ENCODE measurements at regions not wholly inside any gene's neighbourhood (a gene's known extent, or its start where the extent isn't known, plus 50 kb on each side); places are given as distances from the start of the nearest gene placed in this dataset.

DNA sequence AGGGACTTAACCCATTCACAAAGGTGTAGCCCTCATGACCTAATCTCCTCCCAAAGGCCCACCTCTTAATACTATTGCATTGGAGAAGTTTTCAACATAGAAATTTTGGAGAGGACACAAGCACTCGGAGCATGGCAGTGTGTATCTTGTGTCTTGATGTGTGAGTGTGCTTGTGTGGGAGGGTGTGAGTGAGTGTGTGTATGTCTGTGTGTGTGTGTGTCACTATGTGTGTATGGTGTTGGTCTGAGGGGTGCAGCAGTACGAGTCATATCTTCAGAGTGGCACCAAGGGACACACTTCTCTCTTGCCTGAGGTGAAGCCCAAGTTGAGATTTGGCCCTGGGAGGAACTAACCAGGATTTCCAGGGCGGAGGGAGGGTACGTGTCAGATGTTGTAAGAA lies 73.7 kb downstream of the NAV1 start:
- H3K79me2 ChIP-seq (ENCODE audit: insufficient read depth, low read length): no peaks in the 10 kb centered on the region
- H3K4me1 ChIP-seq (ENCODE audit: control insufficient read depth in 1 of 2, insufficient read depth in 2 of 2, low read length in 2 of 2): peaks cover 13 to 23% of the 10 kb centered on the region in 2 donors
- no peak overlapping the region for H3K4me2 ChIP-seq (replicated peaks; ENCODE audit: extremely low read depth, low read length, poor library complexity, severe bottlenecking)
- H4K20me1 ChIP-seq (ENCODE audit: insufficient read depth, low read length): no peaks in the 10 kb centered on the region
- H3K4me3 ChIP-seq (replicated peaks in 1 of 3; ENCODE audit: low read depth in 2 of 3, low read length in 3 of 3): no peak overlapping the region
- TF ChIP-seq CTCF (IDR thresholded peaks at IDR 0.05): no peak
- no peak overlapping the region for H3K4me3 Mint-ChIP-seq
- no peak overlapping the region for H2AFZ ChIP-seq (ENCODE audit: insufficient read depth, low read depth, low read length, poor library complexity, severe bottlenecking)
- no peak overlapping the region for H3K27ac ChIP-seq (ENCODE audit: low read depth in 1 of 2, low read length in 2 of 2)
- peaks cover 28% of the 10 kb centered on the region for H3K4me1 Mint-ChIP-seq
- intact Hi-C loops (cut with micrococcal nuclease): no loop called here
- no peaks in the 10 kb centered on the region for H3K9me3 Mint-ChIP-seq
- H3K9ac ChIP-seq (ENCODE audit: insufficient read depth, low read length, poor library complexity, severe bottlenecking): no peak overlapping the region
- no peaks in the 10 kb centered on the region for H3K36me3 ChIP-seq (replicated peaks in 1 of 2; ENCODE audit: control insufficient read depth in 1 of 2, insufficient read depth in 2 of 2, low read length in 2 of 2)
- 57% methylated on average over 2 of the region's 4 CpGs for WGBS (ENCODE audit: insufficient coverage)
- H3K27me3 Mint-ChIP-seq (ENCODE audit: low read depth in 3 of 3): peaks cover 0 to 1% (median 0%) of the 10 kb centered on the region in 3 donors
- no peaks in the 10 kb centered on the region for H3K27me3 ChIP-seq (ENCODE audit: control insufficient read depth in 2 of 2, insufficient read depth in 2 of 2, low read length in 2 of 2)
- H3K27ac Mint-ChIP-seq: no peak overlapping the region
- DNase-seq: no peak
- H3K36me3 Mint-ChIP-seq: no peaks in the 10 kb centered on the region
- H3K9me3 ChIP-seq (replicated peaks in 1 of 2; ENCODE audit: control insufficient read depth in 1 of 2, insufficient read depth in 1 of 2, low read length in 2 of 2): no peaks in the 10 kb centered on the region

DNA sequence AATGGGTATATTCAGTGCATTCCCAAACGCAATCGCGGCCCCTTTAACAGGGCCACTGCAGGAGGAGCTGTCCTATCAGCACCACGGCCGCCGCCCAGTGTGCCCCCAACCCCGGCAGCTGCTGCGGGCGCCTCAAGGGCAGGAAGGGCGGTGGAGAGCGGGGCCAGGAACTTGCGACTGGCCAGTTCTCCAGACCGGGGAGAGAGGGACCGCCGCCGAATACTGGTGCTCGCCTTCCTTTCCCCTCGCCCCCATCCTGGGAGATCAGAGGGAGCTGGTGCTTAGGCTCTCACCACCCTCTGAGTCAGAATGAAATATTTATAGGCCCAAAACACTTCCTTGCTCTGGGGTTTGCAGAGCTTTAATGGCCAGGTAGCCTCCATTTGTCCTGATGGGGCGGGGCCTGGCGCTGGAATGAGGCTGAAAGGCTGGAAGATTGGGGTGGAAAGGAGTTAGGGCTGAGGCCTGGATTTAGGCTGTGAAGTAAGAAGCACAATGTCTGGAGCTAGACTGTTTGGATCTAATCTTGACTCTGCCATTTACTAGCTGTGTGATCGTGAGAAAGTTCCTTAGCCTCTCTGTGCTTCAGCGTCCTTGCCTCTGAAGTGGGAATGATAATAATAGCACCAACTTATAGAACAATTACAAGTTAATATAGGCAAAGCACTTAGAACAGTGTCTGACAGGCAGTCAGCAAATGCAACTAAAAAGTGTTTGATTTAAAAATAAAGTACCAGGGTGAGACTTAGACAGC lies 75.5 kb downstream of the NAV1 start:
- no peak for TF ChIP-seq CTCF (IDR thresholded peaks at IDR 0.05)
- Mint-ChIP-seq H3K9me3 (no peaks in the 10 kb centered on the region), H3K36me3 (no peaks in the 10 kb centered on the region), H3K4me3 (peak overlapping the region; percentile 53 to 76), H3K27me3 (ENCODE audit: low read depth in 3 of 3) (peaks cover 0 to 1% (median 0%) of the 10 kb centered on the region in 3 donors), H3K27ac (no peak overlapping the region), H3K4me1 (peaks cover 28% of the 10 kb centered on the region)
- Histone ChIP-seq H3K36me3 (replicated peaks in 1 of 2; ENCODE audit: control insufficient read depth in 1 of 2, insufficient read depth in 2 of 2, low read length in 2 of 2) (no peaks in the 10 kb centered on the region), H3K4me1 (ENCODE audit: control insufficient read depth in 1 of 2, insufficient read depth in 2 of 2, low read length in 2 of 2) (peaks cover 13 to 23% of the 10 kb centered on the region in 2 donors), H3K27me3 (ENCODE audit: control insufficient read depth in 2 of 2, insufficient read depth in 2 of 2, low read length in 2 of 2) (no peaks in the 10 kb centered on the region), H3K9ac (ENCODE audit: insufficient read depth, low read length, poor library complexity, severe bottlenecking) (no peak overlapping the region), H2AFZ (ENCODE audit: insufficient read depth, low read depth, low read length, poor library complexity, severe bottlenecking) (no peak overlapping the region), H3K79me2 (ENCODE audit: insufficient read depth, low read length) (no peaks in the 10 kb centered on the region), H3K27ac (ENCODE audit: low read depth in 1 of 2, low read length in 2 of 2) (no peak overlapping the region), H4K20me1 (ENCODE audit: insufficient read depth, low read length) (no peaks in the 10 kb centered on the region), H3K4me2 (replicated peaks; ENCODE audit: extremely low read depth, low read length, poor library complexity, severe bottlenecking) (peak overlapping the region; percentile 56), H3K9me3 (replicated peaks in 1 of 2; ENCODE audit: control insufficient read depth in 1 of 2, insufficient read depth in 1 of 2, low read length in 2 of 2) (no peaks in the 10 kb centered on the region), H3K4me3 (replicated peaks in 1 of 3; ENCODE audit: low read depth in 2 of 3, low read length in 3 of 3) (peak overlapping the region in 1 of 3 experiments; percentile 41)
- no peak for DNase-seq
- 35% methylated on average over 18 of the region's 22 CpGs for WGBS (ENCODE audit: insufficient coverage)
- intact Hi-C loops (cut with micrococcal nuclease): no loop called here

Measured in CD14-positive monocyte (primary cell).